Vagina (tissue), 2 donors: ENCODE measurements at regions not wholly inside any gene's neighbourhood (a gene's known extent, or its start where the extent isn't known, plus 50 kb on each side); places are given as distances from the start of the nearest gene placed in this dataset.

Experiments
- DNase-seq, 2 donors: peaks; one replicate each; pipeline ENCODE4 v3.0.0-alpha.2; 2017; ENCODE audit errors: extremely low spot score in 2 of 2
- H3K27ac ChIP-seq: fragments of 200-600 bp; sonication (generic); one replicate; pipeline ENCODE4 v1.5.1; 2019
- H3K27me3 ChIP-seq: fragments of 200-600 bp; sonication (generic); one replicate; pipeline ENCODE4 v1.5.1; 2019
- H3K36me3 ChIP-seq, 2 donors: fragments of 200-600 bp; sonication (generic); one replicate each; pipeline ENCODE4 v1.5.1; 2017 to 2019
- H3K4me1 ChIP-seq: fragments of 200-600 bp; sonication (generic); one replicate; pipeline ENCODE4 v1.5.1; 2019
- H3K4me3 ChIP-seq, 2 donors: fragments of 200-600 bp; sonication (generic); 1 replicate in 1 of 2; 2 replicates in 1 of 2; pipeline ENCODE4 v1.5.1; 2016 to 2019
- H3K9me3 ChIP-seq: fragments of 200-600 bp; sonication (generic); one replicate; pipeline ENCODE4 v1.5.1; 2019
- POLR2A ChIP-seq, 2 donors: fragments of 450-650 bp; IDR thresholded peaks; one replicate each; pipeline ENCODE4 v1.6.1; 2017; ENCODE audit warnings: antibody characterized with exemption in 2 of 2, mild to moderate bottlenecking in 2 of 2, moderate library complexity in 2 of 2
- POLR2AphosphoS5 ChIP-seq, 2 donors: sonication (generic); formaldehyde crosslinking; IDR thresholded peaks; one replicate each; pipeline ENCODE4 v1.9.0; 2017; ENCODE audit warnings: antibody characterized with exemption in 2 of 2, mild to moderate bottlenecking in 2 of 2, low read depth in 1 of 2; ENCODE audit not compliant: insufficient read depth in 1 of 2
- intact Hi-C: fragments of 100-400 bp; cut with DNase I; formaldehyde crosslinking; loops from one replicate; pipeline ENCODE4 v1.15.1; 2023
- TF ChIP-seq, protein P1 (sequence below), 3 experiments: fragments of 450-650 bp in 2 of 3; fragments of 200-600 bp in 1 of 3; sonication (generic) in 1 of 3; IDR thresholded peaks; one replicate each; pipeline ENCODE4 v1.5.1; 2017 to 2019; ENCODE audit warnings: antibody characterized with exemption in 3 of 3, mild to moderate bottlenecking in 2 of 3, moderate library complexity in 2 of 3

DNA sequence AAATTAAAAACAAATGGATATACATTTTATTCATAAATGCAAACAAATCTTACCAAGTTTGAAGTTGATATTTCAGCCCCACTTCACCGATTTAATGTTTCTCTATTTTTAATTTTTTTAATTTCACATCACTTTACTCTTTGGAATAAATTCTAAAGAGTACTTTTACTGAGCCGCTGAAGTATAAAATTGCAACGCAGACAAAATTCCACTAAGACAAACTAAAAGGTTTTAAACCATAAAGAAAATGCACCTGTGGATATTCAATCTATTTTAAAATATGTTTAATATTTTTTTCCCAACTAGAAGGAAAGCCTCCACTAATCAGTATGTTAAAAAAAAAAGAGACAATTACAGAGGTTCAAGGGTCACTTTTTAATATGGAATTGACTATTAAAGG lies 1073.9 kb upstream of the CRIM1 start:
- no peak for TF ChIP-seq POLR2AphosphoS5 (IDR thresholded peaks at IDR 0.05; ENCODE audit: insufficient read depth in 1 of 2, low read depth in 1 of 2)
- TF ChIP-seq, protein P1, sequence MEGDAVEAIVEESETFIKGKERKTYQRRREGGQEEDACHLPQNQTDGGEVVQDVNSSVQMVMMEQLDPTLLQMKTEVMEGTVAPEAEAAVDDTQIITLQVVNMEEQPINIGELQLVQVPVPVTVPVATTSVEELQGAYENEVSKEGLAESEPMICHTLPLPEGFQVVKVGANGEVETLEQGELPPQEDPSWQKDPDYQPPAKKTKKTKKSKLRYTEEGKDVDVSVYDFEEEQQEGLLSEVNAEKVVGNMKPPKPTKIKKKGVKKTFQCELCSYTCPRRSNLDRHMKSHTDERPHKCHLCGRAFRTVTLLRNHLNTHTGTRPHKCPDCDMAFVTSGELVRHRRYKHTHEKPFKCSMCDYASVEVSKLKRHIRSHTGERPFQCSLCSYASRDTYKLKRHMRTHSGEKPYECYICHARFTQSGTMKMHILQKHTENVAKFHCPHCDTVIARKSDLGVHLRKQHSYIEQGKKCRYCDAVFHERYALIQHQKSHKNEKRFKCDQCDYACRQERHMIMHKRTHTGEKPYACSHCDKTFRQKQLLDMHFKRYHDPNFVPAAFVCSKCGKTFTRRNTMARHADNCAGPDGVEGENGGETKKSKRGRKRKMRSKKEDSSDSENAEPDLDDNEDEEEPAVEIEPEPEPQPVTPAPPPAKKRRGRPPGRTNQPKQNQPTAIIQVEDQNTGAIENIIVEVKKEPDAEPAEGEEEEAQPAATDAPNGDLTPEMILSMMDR (IDR thresholded peaks at IDR 0.05): no peak
- no peak for TF ChIP-seq POLR2A (IDR thresholded peaks at IDR 0.05)
- Histone ChIP-seq H3K27ac (no peak overlapping the region), H3K36me3 (no peaks in the 10 kb centered on the region), H3K4me3 (no peak overlapping the region), H3K27me3 (no peaks in the 10 kb centered on the region), H3K9me3 (no peaks in the 10 kb centered on the region), H3K4me1 (no peaks in the 10 kb centered on the region)
- no peak for DNase-seq
- intact Hi-C loops: no loop called here

DNA sequence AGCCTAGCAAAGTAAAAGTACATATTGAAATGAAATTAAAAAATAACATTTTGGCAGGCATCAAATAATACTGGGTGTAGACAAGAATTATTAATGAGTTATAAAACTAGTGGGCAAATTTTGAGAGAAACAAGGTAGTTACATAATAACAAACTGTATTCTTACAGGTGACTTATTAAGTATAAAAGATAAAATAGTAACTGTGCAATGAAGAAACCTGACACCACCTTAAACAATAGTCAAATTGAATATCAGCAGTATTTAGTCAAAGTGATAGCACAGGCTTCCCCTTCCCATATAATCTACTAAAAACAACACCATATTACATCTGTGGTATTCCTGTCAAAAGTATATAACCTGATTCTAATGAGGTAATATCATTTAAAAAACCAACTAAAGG lies 1099.8 kb upstream of the CRIM1 start:
- no peaks in the 10 kb centered on the region for H3K36me3 ChIP-seq
- H3K27ac ChIP-seq: no peak overlapping the region
- no peaks in the 10 kb centered on the region for H3K4me1 ChIP-seq
- H3K9me3 ChIP-seq: no peaks in the 10 kb centered on the region
- DNase-seq: no peak
- TF ChIP-seq, protein P1 (IDR thresholded peaks at IDR 0.05): no peak
- no peak for TF ChIP-seq POLR2A (IDR thresholded peaks at IDR 0.05)
- no peak for TF ChIP-seq POLR2AphosphoS5 (IDR thresholded peaks at IDR 0.05; ENCODE audit: insufficient read depth in 1 of 2, low read depth in 1 of 2)
- H3K27me3 ChIP-seq: no peaks in the 10 kb centered on the region
- intact Hi-C loops: no loop called here
- H3K4me3 ChIP-seq: no peak overlapping the region

DNA sequence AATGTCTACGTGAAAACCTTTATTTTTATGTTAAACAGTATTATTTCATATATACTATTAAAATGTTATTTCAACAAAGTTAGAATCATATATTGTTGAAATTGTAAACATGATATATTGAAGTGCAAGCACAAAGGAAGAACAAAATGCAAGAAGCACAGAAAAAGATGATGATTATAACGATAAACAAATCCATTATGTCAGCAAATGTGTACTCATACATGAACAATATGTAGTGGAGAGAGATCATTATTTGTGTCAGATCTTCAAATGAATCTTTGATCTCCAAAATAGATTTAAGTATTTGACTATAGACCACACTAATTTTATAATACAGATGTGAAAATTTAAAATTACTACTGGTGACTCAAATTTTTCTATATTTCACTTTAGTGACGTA lies 1104.4 kb upstream of the CRIM1 start:
- Histone ChIP-seq H3K4me3 (no peak overlapping the region), H3K4me1 (no peaks in the 10 kb centered on the region), H3K27ac (no peak overlapping the region), H3K9me3 (no peaks in the 10 kb centered on the region), H3K36me3 (no peaks in the 10 kb centered on the region), H3K27me3 (no peaks in the 10 kb centered on the region)
- TF ChIP-seq, protein P1 (IDR thresholded peaks at IDR 0.05): no peak
- TF ChIP-seq POLR2A (IDR thresholded peaks at IDR 0.05) (no peak), POLR2AphosphoS5 (IDR thresholded peaks at IDR 0.05; ENCODE audit: insufficient read depth in 1 of 2, low read depth in 1 of 2) (no peak)
- intact Hi-C loops: no loop called here
- DNase-seq: no peak

DNA sequence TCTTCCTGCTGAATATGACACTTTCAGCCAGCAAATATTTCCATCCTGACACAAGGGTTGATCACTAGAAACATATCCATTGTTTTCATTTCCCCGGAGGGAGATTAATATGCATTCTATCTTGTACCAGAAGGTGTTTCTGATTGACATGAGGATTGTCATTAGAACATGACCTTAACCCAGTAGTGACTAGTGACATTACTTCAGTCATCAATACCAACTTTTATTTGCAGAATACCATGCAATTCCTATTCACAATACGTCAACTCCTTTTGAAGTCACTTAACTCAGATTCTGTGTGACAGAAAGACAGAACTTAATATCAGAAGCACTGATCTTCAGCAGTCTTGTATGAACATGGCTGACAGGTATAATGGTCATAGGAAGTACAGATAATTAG lies 1108.9 kb upstream of the CRIM1 start:
- Histone ChIP-seq H3K36me3 (no peaks in the 10 kb centered on the region), H3K27ac (no peak overlapping the region), H3K4me3 (no peak overlapping the region), H3K9me3 (no peaks in the 10 kb centered on the region), H3K4me1 (no peaks in the 10 kb centered on the region), H3K27me3 (no peaks in the 10 kb centered on the region)
- TF ChIP-seq, protein P1 (IDR thresholded peaks at IDR 0.05): no peak
- no peak for TF ChIP-seq POLR2A (IDR thresholded peaks at IDR 0.05)
- TF ChIP-seq POLR2AphosphoS5 (IDR thresholded peaks at IDR 0.05; ENCODE audit: insufficient read depth in 1 of 2, low read depth in 1 of 2): no peak
- intact Hi-C loops: no loop called here
- DNase-seq: no peak

DNA sequence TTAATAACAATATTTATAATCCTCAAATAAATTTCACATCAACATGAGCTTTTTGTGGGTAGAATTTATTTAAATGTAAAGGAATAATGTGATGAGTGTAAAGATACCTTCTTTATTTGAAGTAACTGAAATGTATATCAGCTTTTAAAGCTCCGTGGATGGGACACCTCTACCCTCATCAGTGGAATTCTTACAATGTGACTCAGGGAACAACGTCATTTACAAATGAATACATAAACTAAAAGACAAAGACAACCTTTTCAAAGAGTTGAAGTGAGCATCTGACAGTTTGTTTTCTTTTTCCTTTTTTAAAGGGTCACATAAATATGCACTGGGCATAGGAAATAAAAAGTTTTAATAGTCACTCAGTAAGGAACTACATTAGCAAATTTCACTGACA lies 1127.0 kb upstream of the CRIM1 start:
- no peaks in the 10 kb centered on the region for H3K9me3 ChIP-seq
- no peak for TF ChIP-seq POLR2A (IDR thresholded peaks at IDR 0.05)
- TF ChIP-seq POLR2AphosphoS5 (IDR thresholded peaks at IDR 0.05; ENCODE audit: insufficient read depth in 1 of 2, low read depth in 1 of 2): no peak
- TF ChIP-seq, protein P1 (IDR thresholded peaks at IDR 0.05): no peak
- no peaks in the 10 kb centered on the region for H3K36me3 ChIP-seq
- no peak for DNase-seq
- no peak overlapping the region for H3K4me3 ChIP-seq
- intact Hi-C loops: no loop called here
- H3K27me3 ChIP-seq: no peaks in the 10 kb centered on the region
- no peaks in the 10 kb centered on the region for H3K4me1 ChIP-seq
- H3K27ac ChIP-seq: no peak overlapping the region
